ENCODE measurements at regions not wholly inside any gene's neighbourhood (a gene's known extent, or its start where the extent isn't known, plus 50 kb on each side); places are given as distances from the start of the nearest gene placed in this dataset.

GRCh38 chr9:19597176-19597575 lies 188.4 kb downstream of the ACER2 start:
- DNase-seq (ENCODE audit: low spot score), result no peak

- DNase-seq (ENCODE audit: low spot score), result no peak
Measured at GRCh38 chr9:19595003-19595402, 186.2 kb downstream of the ACER2 start.

- no peak for DNase-seq (ENCODE audit: low spot score)
Measured at GRCh38 chr9:19587678-19588077, 178.9 kb downstream of the ACER2 start.

GRCh38 chr9:19583890-19584289 lies 175.1 kb downstream of the ACER2 start:
- no peak for DNase-seq (ENCODE audit: low spot score)

GRCh38 chr9:19577411-19577810 lies 168.6 kb downstream of the ACER2 start:
- DNase-seq (ENCODE audit: low spot score), result no peak

- DNase-seq (ENCODE audit: low spot score), result no peak
Measured at GRCh38 chr9:19568946-19569345, 160.1 kb downstream of the ACER2 start.

- no peak for DNase-seq (ENCODE audit: low spot score)
Measured at GRCh38 chr9:19564396-19565061, 155.7 kb downstream of the ACER2 start.

GRCh38 chr9:19555214-19555613 lies 146.4 kb downstream of the ACER2 start:
- no peak for DNase-seq (ENCODE audit: low spot score)

- DNase-seq (ENCODE audit: low spot score), result no peak
Measured at GRCh38 chr9:19554529-19554928, 145.7 kb downstream of the ACER2 start.

GRCh38 chr9:19553441-19553840 lies 144.6 kb downstream of the ACER2 start:
- no peak for DNase-seq (ENCODE audit: low spot score)

GRCh38 chr9:19552282-19553105 lies 143.7 kb downstream of the ACER2 start:
- DNase-seq (ENCODE audit: low spot score), result peak; percentile 30

- peak; percentile 64 for DNase-seq (ENCODE audit: low spot score)
Measured at GRCh38 chr9:19551124-19551929, 142.5 kb downstream of the ACER2 start.

GRCh38 chr9:19550009-19550408 lies 141.2 kb downstream of the ACER2 start:
- DNase-seq (ENCODE audit: low spot score), result no peak

- no peak for DNase-seq (ENCODE audit: low spot score)
Measured at GRCh38 chr9:19533373-19533772, 124.6 kb downstream of the ACER2 start.

GRCh38 chr9:19527663-19528062 lies 118.9 kb downstream of the ACER2 start:
- no peak for DNase-seq (ENCODE audit: low spot score)

- no peak for DNase-seq (ENCODE audit: low spot score)
Measured at GRCh38 chr9:19522558-19522957, 113.7 kb downstream of the ACER2 start.

- no peak for DNase-seq (ENCODE audit: low spot score)
Measured at GRCh38 chr9:19521205-19521604, 112.4 kb downstream of the ACER2 start.

GRCh38 chr9:19517202-19517942 lies 108.6 kb downstream of the ACER2 start:
- DNase-seq (ENCODE audit: low spot score), result no peak

- DNase-seq (ENCODE audit: low spot score), result no peak
Measured at GRCh38 chr9:19516348-19516747, 107.5 kb downstream of the ACER2 start.

GRCh38 chr9:19513671-19514275 lies 105.0 kb downstream of the ACER2 start:
- DNase-seq (ENCODE audit: low spot score), result no peak

GRCh38 chr9:19512103-19512832 lies 103.5 kb downstream of the ACER2 start:
- DNase-seq (ENCODE audit: low spot score), result no peak

All from globus pallidus (tissue), 1 donor.